Dermis microvascular lymphatic vessel endothelial cell (primary cell): ENCODE measurements at regions not wholly inside any gene's neighbourhood (a gene's known extent, or its start where the extent isn't known, plus 50 kb on each side); places are given as distances from the start of the nearest gene placed in this dataset.
"Not testable (repeated sequence)": the region's sequence is repeated elsewhere in the genome, so short reads cannot be mapped to it uniquely, and the experiment has no call there.

Source experiments
- DNase-seq, 2 donors: peaks; one replicate each; pipeline versions ENCODE4 v3.0.0 to v3.0.0-alpha.2; 2010; ENCODE audit warnings: low read depth in 2 of 2

GRCh38 chr15:25067725-25068309, 113.0 kb downstream of the SNRPN start:
- DNase-seq = no peak

- no peak for DNase-seq
Measured at GRCh38 chr15:25068696-25069095, 113.9 kb downstream of the SNRPN start.

GRCh38 chr15:25070353-25070963, 115.7 kb downstream of the SNRPN start:
- DNase-seq = no peak

GRCh38 chr15:25072857-25073476, 118.2 kb downstream of the SNRPN start:
- DNase-seq = no peak

GRCh38 chr15:25087137-25087536, 132.3 kb downstream of the SNRPN start:
- no peak for DNase-seq

- no peak for DNase-seq
Measured at GRCh38 chr15:25088261-25088790, 133.5 kb downstream of the SNRPN start.

- DNase-seq = no peak
Measured at GRCh38 chr15:25089577-25089976, 134.8 kb downstream of the SNRPN start.

- DNase-seq = no peak
Measured at GRCh38 chr15:25090073-25090733, 135.4 kb downstream of the SNRPN start.

- DNase-seq = no peak
Measured at GRCh38 chr15:25091421-25092158, 136.8 kb downstream of the SNRPN start.

- DNase-seq = no peak
Measured at GRCh38 chr15:25092661-25093060, 137.9 kb downstream of the SNRPN start.

GRCh38 chr15:25093455-25094029, 138.8 kb downstream of the SNRPN start:
- DNase-seq = no peak

- DNase-seq = no peak
Measured at GRCh38 chr15:25094066-25094465, 139.3 kb downstream of the SNRPN start.

- DNase-seq = no peak
Measured at GRCh38 chr15:25094519-25094918, 139.7 kb downstream of the SNRPN start.

GRCh38 chr15:25095179-25095578, 140.4 kb downstream of the SNRPN start:
- no peak for DNase-seq

- DNase-seq = not testable (repeated sequence)
Measured at GRCh38 chr15:25099966-25100365, 145.2 kb downstream of the SNRPN start.

- no peak for DNase-seq
Measured at GRCh38 chr15:25106209-25106608, 151.4 kb downstream of the SNRPN start.

GRCh38 chr15:25133804-25134203, 179.0 kb downstream of the SNRPN start:
- no peak for DNase-seq

- peak in 1 of 2 donors; percentile 2 for DNase-seq
Measured at GRCh38 chr15:25134546-25134945, 179.8 kb downstream of the SNRPN start.

- peak in 1 of 2 donors; percentile 26 for DNase-seq
Measured at GRCh38 chr15:25136119-25136518, 181.3 kb downstream of the SNRPN start.

- no peak for DNase-seq
Measured at GRCh38 chr15:25137013-25137412, 182.2 kb downstream of the SNRPN start.

- no peak for DNase-seq
Measured at GRCh38 chr15:25169318-25169717, 214.5 kb downstream of the SNRPN start.
